Loucy (cell line): ENCODE measurements at regions not wholly inside any gene's neighbourhood (a gene's known extent, or its start where the extent isn't known, plus 50 kb on each side); places are given as distances from the start of the nearest gene placed in this dataset.

ENCODE experiments used
- EZH2phosphoT487 ChIP-seq: fragments of 200-600 bp; IDR thresholded peaks from 2 replicates; pipeline ENCODE4 v1.6.1; 2018; ENCODE audit warnings: antibody characterized with exemption, mild to moderate bottlenecking, moderate library complexity, borderline replicate concordance
- TF ChIP-seq, protein P1 (sequence below): fragments of 200-600 bp; sonication (generic); conservative IDR thresholded peaks from 2 replicates; pipeline ENCODE4 v1.5.1; 2014; ENCODE audit warnings: mild to moderate bottlenecking, antibody characterized with exemption, low read length

DNA sequence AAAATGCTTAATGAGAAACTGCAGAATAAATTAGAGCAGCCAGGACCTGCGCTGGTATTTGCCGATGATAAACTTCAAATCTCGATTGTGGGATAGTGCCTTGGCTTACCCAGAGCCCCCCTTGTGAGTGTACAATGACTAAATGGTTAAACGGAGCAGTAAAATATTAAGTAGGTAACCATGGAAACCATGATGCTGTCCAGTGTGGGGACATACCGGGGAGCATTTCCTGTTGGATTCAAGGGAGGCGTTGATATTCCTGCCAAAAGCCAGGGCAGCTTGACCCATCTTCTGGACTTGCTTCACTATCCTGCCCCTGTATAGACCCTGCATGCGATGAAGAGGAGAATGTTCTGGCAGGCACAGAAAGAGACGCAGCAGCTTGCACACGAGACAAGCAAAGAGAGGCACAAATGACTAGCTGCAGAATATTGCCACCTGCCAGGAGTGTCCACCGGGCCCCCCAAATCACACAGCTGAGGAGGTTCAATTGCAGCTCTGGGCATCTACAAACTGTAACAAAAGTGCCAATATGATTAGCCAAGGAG, 255.3 kb upstream of the TSHZ3 start:
- TF ChIP-seq, protein P1, sequence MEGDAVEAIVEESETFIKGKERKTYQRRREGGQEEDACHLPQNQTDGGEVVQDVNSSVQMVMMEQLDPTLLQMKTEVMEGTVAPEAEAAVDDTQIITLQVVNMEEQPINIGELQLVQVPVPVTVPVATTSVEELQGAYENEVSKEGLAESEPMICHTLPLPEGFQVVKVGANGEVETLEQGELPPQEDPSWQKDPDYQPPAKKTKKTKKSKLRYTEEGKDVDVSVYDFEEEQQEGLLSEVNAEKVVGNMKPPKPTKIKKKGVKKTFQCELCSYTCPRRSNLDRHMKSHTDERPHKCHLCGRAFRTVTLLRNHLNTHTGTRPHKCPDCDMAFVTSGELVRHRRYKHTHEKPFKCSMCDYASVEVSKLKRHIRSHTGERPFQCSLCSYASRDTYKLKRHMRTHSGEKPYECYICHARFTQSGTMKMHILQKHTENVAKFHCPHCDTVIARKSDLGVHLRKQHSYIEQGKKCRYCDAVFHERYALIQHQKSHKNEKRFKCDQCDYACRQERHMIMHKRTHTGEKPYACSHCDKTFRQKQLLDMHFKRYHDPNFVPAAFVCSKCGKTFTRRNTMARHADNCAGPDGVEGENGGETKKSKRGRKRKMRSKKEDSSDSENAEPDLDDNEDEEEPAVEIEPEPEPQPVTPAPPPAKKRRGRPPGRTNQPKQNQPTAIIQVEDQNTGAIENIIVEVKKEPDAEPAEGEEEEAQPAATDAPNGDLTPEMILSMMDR = no peak
- TF ChIP-seq EZH2phosphoT487 = no peak
